Osteocyte (in vitro differentiated cells): ENCODE measurements at regions not wholly inside any gene's neighbourhood (a gene's known extent, or its start where the extent isn't known, plus 50 kb on each side); places are given as distances from the start of the nearest gene placed in this dataset.

Experiments
- DNase-seq: peaks from one replicate; pipeline ENCODE4 v3.0.0; 2021; ENCODE audit warnings: mixed read lengths; ENCODE audit not compliant: unreplicated experiment; ENCODE audit errors: extremely low spot score
- H3K27ac Mint-ChIP-seq: one replicate; pipeline ENCODE4 v1.8.0; 2021; ENCODE audit warnings: mild to moderate bottlenecking, mixed read lengths; ENCODE audit not compliant: unreplicated experiment
- H3K27me3 Mint-ChIP-seq: one replicate; pipeline ENCODE4 v1.8.0; 2021; ENCODE audit warnings: mixed read lengths; ENCODE audit not compliant: unreplicated experiment
- H3K36me3 Mint-ChIP-seq: one replicate; pipeline ENCODE4 v1.8.0; 2021; ENCODE audit warnings: mixed read lengths; ENCODE audit not compliant: unreplicated experiment
- H3K4me1 Mint-ChIP-seq: one replicate; pipeline ENCODE4 v1.8.0; 2021; ENCODE audit warnings: mixed read lengths; ENCODE audit not compliant: unreplicated experiment
- H3K4me3 Mint-ChIP-seq: one replicate; pipeline ENCODE4 v1.8.0; 2021; ENCODE audit warnings: mild to moderate bottlenecking, moderate library complexity, mixed read lengths; ENCODE audit not compliant: unreplicated experiment
- H3K9me3 Mint-ChIP-seq: one replicate; pipeline ENCODE4 v1.8.0; 2021; ENCODE audit warnings: mixed read lengths; ENCODE audit not compliant: unreplicated experiment
- TF ChIP-seq, protein P1 (sequence below): fragments of 200-600 bp; sonication (generic); IDR thresholded peaks from 2 replicates; pipeline ENCODE4 v1.5.0; 2021; ENCODE audit warnings: antibody characterized with exemption, mild to moderate bottlenecking, moderate library complexity

DNA sequence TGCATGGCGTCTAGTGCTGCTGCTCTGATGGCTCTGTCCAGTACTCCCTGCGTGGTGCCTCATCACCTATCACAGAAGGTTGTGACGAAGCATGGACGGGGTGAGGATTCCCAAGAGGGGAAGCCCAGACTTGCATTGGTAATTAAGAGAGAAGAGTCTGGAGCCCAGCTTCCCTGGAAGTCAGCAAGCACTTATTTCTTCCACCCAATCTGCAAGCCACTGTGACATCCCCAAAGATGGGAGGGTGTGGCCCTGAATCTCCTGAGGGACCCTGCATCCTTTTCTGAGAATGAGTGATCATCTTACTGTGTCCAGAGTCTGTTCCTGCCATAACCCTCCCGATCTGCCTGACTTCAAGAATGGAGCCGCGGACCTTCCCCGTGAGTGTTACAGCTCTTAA, 166.7 kb downstream of the PTPN20 start:
- Mint-ChIP-seq H3K9me3 (no peaks in the 10 kb centered on the region), H3K27ac (no peak overlapping the region), H3K27me3 (peaks cover 9% of the 10 kb centered on the region), H3K36me3 (no peaks in the 10 kb centered on the region), H3K4me1 (no peaks in the 10 kb centered on the region), H3K4me3 (no peak overlapping the region)
- peak; percentile 66 for DNase-seq
- TF ChIP-seq, protein P1, sequence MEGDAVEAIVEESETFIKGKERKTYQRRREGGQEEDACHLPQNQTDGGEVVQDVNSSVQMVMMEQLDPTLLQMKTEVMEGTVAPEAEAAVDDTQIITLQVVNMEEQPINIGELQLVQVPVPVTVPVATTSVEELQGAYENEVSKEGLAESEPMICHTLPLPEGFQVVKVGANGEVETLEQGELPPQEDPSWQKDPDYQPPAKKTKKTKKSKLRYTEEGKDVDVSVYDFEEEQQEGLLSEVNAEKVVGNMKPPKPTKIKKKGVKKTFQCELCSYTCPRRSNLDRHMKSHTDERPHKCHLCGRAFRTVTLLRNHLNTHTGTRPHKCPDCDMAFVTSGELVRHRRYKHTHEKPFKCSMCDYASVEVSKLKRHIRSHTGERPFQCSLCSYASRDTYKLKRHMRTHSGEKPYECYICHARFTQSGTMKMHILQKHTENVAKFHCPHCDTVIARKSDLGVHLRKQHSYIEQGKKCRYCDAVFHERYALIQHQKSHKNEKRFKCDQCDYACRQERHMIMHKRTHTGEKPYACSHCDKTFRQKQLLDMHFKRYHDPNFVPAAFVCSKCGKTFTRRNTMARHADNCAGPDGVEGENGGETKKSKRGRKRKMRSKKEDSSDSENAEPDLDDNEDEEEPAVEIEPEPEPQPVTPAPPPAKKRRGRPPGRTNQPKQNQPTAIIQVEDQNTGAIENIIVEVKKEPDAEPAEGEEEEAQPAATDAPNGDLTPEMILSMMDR: no peak

- no peaks in the 10 kb centered on the region for H3K9me3 Mint-ChIP-seq
- peaks cover 8% of the 10 kb centered on the region for H3K27me3 Mint-ChIP-seq
- peak; percentile 73 for DNase-seq
- H3K27ac Mint-ChIP-seq: no peak overlapping the region
- TF ChIP-seq, protein P1: no peak
- H3K4me1 Mint-ChIP-seq: no peaks in the 10 kb centered on the region
- no peak overlapping the region for H3K4me3 Mint-ChIP-seq
- no peaks in the 10 kb centered on the region for H3K36me3 Mint-ChIP-seq
Observed at GRCh38 chr10:47078393-47079203, 167.4 kb downstream of the PTPN20 start.

GRCh38 chr10:47079204-47079580, 168.0 kb downstream of the PTPN20 start:
- no peak overlapping the region for H3K4me3 Mint-ChIP-seq
- H3K4me1 Mint-ChIP-seq: no peaks in the 10 kb centered on the region
- no peaks in the 10 kb centered on the region for H3K9me3 Mint-ChIP-seq
- H3K36me3 Mint-ChIP-seq: no peaks in the 10 kb centered on the region
- DNase-seq: peak; percentile 3
- H3K27me3 Mint-ChIP-seq: peaks cover 5% of the 10 kb centered on the region
- H3K27ac Mint-ChIP-seq: no peak overlapping the region
- TF ChIP-seq, protein P1: no peak

DNA sequence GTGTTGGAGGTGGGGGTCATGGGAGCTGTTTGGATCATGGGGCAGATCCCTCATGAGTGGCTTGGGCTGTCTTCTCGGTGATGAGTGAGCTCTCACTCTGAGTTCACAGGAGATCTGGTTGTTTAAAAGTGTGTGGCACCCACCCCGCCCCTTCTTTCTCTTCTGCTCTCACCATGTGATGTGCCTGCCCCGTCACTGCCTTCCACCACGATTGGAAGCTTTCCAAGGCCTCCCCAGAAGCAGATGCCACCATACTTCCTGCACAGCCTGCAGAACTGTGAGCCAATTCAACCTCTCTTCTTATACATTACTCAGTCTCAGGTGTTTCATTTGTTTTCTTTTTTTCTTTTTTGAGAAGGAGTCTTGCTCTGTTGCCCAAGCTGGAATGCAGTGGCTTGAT, 170.0 kb downstream of the PTPN20 start:
- DNase-seq: no peak
- no peaks in the 10 kb centered on the region for H3K9me3 Mint-ChIP-seq
- no peaks in the 10 kb centered on the region for H3K27me3 Mint-ChIP-seq
- no peak overlapping the region for H3K4me3 Mint-ChIP-seq
- TF ChIP-seq, protein P1: no peak
- no peaks in the 10 kb centered on the region for H3K36me3 Mint-ChIP-seq
- no peak overlapping the region for H3K27ac Mint-ChIP-seq
- no peaks in the 10 kb centered on the region for H3K4me1 Mint-ChIP-seq

- TF ChIP-seq, protein P1: no peak
- H3K4me3 Mint-ChIP-seq: no peak overlapping the region
- no peaks in the 10 kb centered on the region for H3K36me3 Mint-ChIP-seq
- no peaks in the 10 kb centered on the region for H3K4me1 Mint-ChIP-seq
- no peaks in the 10 kb centered on the region for H3K27me3 Mint-ChIP-seq
- peak; percentile 54 for DNase-seq
- no peak overlapping the region for H3K27ac Mint-ChIP-seq
- no peaks in the 10 kb centered on the region for H3K9me3 Mint-ChIP-seq
Observed at GRCh38 chr10:47082055-47082784, 171.0 kb downstream of the PTPN20 start.
